ENCODE measurements at regions not wholly inside any gene's neighbourhood (a gene's known extent, or its start where the extent isn't known, plus 50 kb on each side); places are given as distances from the start of the nearest gene placed in this dataset.
A peak's percentile ranks its signal among the peaks of the same experiment; 100 is the strongest.

- no peak for DNase-seq (ENCODE audit: extremely low read depth in 1 of 11, low read depth in 9 of 11, low spot score in 4 of 11)
Observed at GRCh38 chr4:178198691-178199090, 756.5 kb upstream of the AGA start.

- DNase-seq (ENCODE audit: extremely low read depth in 1 of 11, low read depth in 9 of 11, low spot score in 4 of 11): no peak
Observed at GRCh38 chr4:178202422-178202821, 760.2 kb upstream of the AGA start.

- DNase-seq (ENCODE audit: extremely low read depth in 1 of 11, low read depth in 9 of 11, low spot score in 4 of 11): no peak
Observed at GRCh38 chr4:178205826-178206225, 763.6 kb upstream of the AGA start.

- DNase-seq (ENCODE audit: extremely low read depth in 1 of 11, low read depth in 9 of 11, low spot score in 4 of 11): no peak
Observed at GRCh38 chr4:178215309-178215708, 773.1 kb upstream of the AGA start.

GRCh38 chr4:178215763-178216162, 773.5 kb upstream of the AGA start:
- no peak for DNase-seq (ENCODE audit: extremely low read depth in 1 of 11, low read depth in 9 of 11, low spot score in 4 of 11)

GRCh38 chr4:178226421-178226820, 784.2 kb upstream of the AGA start:
- peak in 3 of 11 donors; percentile 2 to 16 (median 9) for DNase-seq (ENCODE audit: extremely low read depth in 1 of 11, low read depth in 9 of 11, low spot score in 4 of 11)

- DNase-seq (ENCODE audit: extremely low read depth in 1 of 11, low read depth in 9 of 11, low spot score in 4 of 11): no peak
Observed at GRCh38 chr4:178233906-178234305, 791.7 kb upstream of the AGA start.

- no peak for DNase-seq (ENCODE audit: extremely low read depth in 1 of 11, low read depth in 9 of 11, low spot score in 4 of 11)
Observed at GRCh38 chr4:178240891-178241290, 798.7 kb upstream of the AGA start.

- no peak for DNase-seq (ENCODE audit: extremely low read depth in 1 of 11, low read depth in 9 of 11, low spot score in 4 of 11)
Observed at GRCh38 chr4:178241601-178242118, 799.4 kb upstream of the AGA start.

GRCh38 chr4:178242655-178243054, 800.4 kb upstream of the AGA start:
- DNase-seq (ENCODE audit: extremely low read depth in 1 of 11, low read depth in 9 of 11, low spot score in 4 of 11): no peak

- DNase-seq (ENCODE audit: extremely low read depth in 1 of 11, low read depth in 9 of 11, low spot score in 4 of 11): no peak
Observed at GRCh38 chr4:178244785-178245184, 802.5 kb upstream of the AGA start.

GRCh38 chr4:178255172-178255571, 812.9 kb upstream of the AGA start:
- DNase-seq (ENCODE audit: extremely low read depth in 1 of 11, low read depth in 9 of 11, low spot score in 4 of 11): no peak

GRCh38 chr4:178258603-178259002, 816.4 kb upstream of the AGA start:
- no peak for DNase-seq (ENCODE audit: extremely low read depth in 1 of 11, low read depth in 9 of 11, low spot score in 4 of 11)

- no peak for DNase-seq (ENCODE audit: extremely low read depth in 1 of 11, low read depth in 9 of 11, low spot score in 4 of 11)
Observed at GRCh38 chr4:178259566-178259965, 817.3 kb upstream of the AGA start.

GRCh38 chr4:178264001-178264400, 821.8 kb upstream of the AGA start:
- no peak for DNase-seq (ENCODE audit: extremely low read depth in 1 of 11, low read depth in 9 of 11, low spot score in 4 of 11)

- no peak for DNase-seq (ENCODE audit: extremely low read depth in 1 of 11, low read depth in 9 of 11, low spot score in 4 of 11)
Observed at GRCh38 chr4:178271386-178271785, 829.1 kb upstream of the AGA start.

- no peak for DNase-seq (ENCODE audit: extremely low read depth in 1 of 11, low read depth in 9 of 11, low spot score in 4 of 11)
Observed at GRCh38 chr4:178273168-178273567, 830.9 kb upstream of the AGA start.

- DNase-seq (ENCODE audit: extremely low read depth in 1 of 11, low read depth in 9 of 11, low spot score in 4 of 11): no peak
Observed at GRCh38 chr4:178275671-178276360, 833.6 kb upstream of the AGA start.

- DNase-seq (ENCODE audit: extremely low read depth in 1 of 11, low read depth in 9 of 11, low spot score in 4 of 11): no peak
Observed at GRCh38 chr4:178280362-178280761, 838.1 kb upstream of the AGA start.

- DNase-seq (ENCODE audit: extremely low read depth in 1 of 11, low read depth in 9 of 11, low spot score in 4 of 11): no peak
Observed at GRCh38 chr4:178288462-178288861, 846.2 kb upstream of the AGA start.

- DNase-seq (ENCODE audit: extremely low read depth in 1 of 11, low read depth in 9 of 11, low spot score in 4 of 11): no peak
Observed at GRCh38 chr4:178293601-178294000, 851.4 kb upstream of the AGA start.
